BLaER1 treated with 17β-estradiol and CSF1 and Interleukin-3, amounts not matched to agents 10 nM and 100 nM (cell line): ENCODE measurements at regions not wholly inside any gene's neighbourhood (a gene's known extent, or its start where the extent isn't known, plus 50 kb on each side); places are given as distances from the start of the nearest gene placed in this dataset.

Source experiments
- H3K27ac ChIP-seq, 11 experiments: shearing (Covaris generic); formaldehyde crosslinking; 2 replicates each; pipeline ENCODE4 v1.8.1; 2022
- H3K27me3 ChIP-seq, 11 experiments: shearing (Covaris generic); formaldehyde crosslinking; 2 replicates each; pipeline ENCODE4 v1.8.1; 2022
- H3K36me3 ChIP-seq, 11 experiments: shearing (Covaris generic); formaldehyde crosslinking; 2 replicates each; pipeline ENCODE4 v1.8.1; 2022
- H3K4me1 ChIP-seq, 10 experiments: shearing (Covaris generic); formaldehyde crosslinking; 2 replicates each; pipeline ENCODE4 v1.8.1; 2022
- H3K4me2 ChIP-seq, 11 experiments: shearing (Covaris generic); formaldehyde crosslinking; 2 replicates each; pipeline ENCODE4 v1.8.1; 2022
- H3K4me3 ChIP-seq, 10 experiments: shearing (Covaris generic); formaldehyde crosslinking; 2 replicates each; pipeline ENCODE4 v1.8.1; 2022
- H3K9ac ChIP-seq, 11 experiments: shearing (Covaris generic); formaldehyde crosslinking; 2 replicates each; pipeline ENCODE4 v1.8.1; 2022
- H3K9me3 ChIP-seq, 11 experiments: shearing (Covaris generic); formaldehyde crosslinking; replicated peaks in 1 of 11; 2 replicates each; pipeline ENCODE4 v1.8.1; 2022
- H4K20me1 ChIP-seq, 11 experiments: shearing (Covaris generic); formaldehyde crosslinking; 2 replicates each; pipeline ENCODE4 v1.8.1; 2022
- Cebpa-rat ChIP-seq, 11 experiments: shearing (Covaris generic); IDR thresholded peaks; 2 replicates each; pipeline ENCODE4 v1.8.1; 2022

DNA sequence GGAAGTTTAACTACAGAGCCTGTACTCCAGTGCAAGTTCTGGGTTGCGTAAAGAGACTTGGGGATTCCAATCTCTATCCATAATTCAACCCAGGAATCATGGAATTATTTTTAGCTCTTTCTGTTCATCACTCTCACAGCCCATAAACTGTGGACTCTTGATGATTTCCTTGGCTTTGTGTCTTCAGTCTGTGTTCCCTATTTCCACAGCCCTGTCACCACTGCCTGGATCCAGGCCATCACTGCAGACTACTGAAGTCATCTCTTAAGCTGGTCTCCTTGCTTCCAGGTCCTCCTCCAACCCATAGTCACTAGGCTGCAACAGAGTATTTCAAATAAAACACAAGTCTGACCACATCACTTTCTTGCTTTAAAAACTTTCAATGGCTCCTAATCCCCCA, 211.7 kb downstream of the PLK2 start:
- no peaks in the 10 kb centered on the region for H4K20me1 ChIP-seq
- no peak overlapping the region for H3K4me3 ChIP-seq
- H3K4me1 ChIP-seq: peaks cover 0 to 28% (median 2%) of the 10 kb centered on the region in 10 experiments; a peak in 8 of 20 replicates
- H3K27ac ChIP-seq: no peak overlapping the region
- no peaks in the 10 kb centered on the region for H3K36me3 ChIP-seq
- no peak overlapping the region for H3K4me2 ChIP-seq
- TF ChIP-seq Cebpa-rat (IDR thresholded peaks at IDR 0.05): no peak
- no peaks in the 10 kb centered on the region for H3K9me3 ChIP-seq
- no peak overlapping the region for H3K9ac ChIP-seq
- H3K27me3 ChIP-seq: no peaks in the 10 kb centered on the region

GRCh38 chr5:58246461-58246944, 213.4 kb downstream of the PLK2 start:
- H3K4me1 ChIP-seq: peaks cover 0 to 28% (median 2%) of the 10 kb centered on the region in 10 experiments; a peak in 8 of 20 replicates
- no peaks in the 10 kb centered on the region for H3K36me3 ChIP-seq

DNA sequence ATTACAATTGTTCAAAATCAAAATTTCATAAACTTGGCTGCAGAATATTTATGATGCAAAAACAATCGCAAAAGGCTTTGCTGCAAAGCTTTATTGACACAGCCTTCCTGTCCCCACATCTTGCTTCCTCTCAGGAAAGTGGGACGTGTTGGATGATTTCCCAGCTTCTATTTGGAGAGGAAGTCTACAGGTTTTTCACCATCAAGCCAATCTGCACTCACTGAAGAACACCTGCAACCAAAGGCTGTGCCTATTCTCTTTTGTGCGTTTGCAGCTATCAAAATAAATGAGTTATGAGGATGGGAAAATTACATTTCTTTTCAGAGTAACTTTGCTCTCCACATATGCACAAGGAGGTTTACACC, 214.4 kb downstream of the PLK2 start:
- Histone ChIP-seq H3K36me3 (no peaks in the 10 kb centered on the region), H3K4me3 (no peak overlapping the region), H3K9me3 (no peaks in the 10 kb centered on the region), H4K20me1 (no peaks in the 10 kb centered on the region), H3K4me1 (peaks cover 0 to 28% (median 2%) of the 10 kb centered on the region in 10 experiments; a peak in 8 of 20 replicates), H3K27ac (no peak overlapping the region), H3K27me3 (no peaks in the 10 kb centered on the region), H3K4me2 (peak overlapping the region in 3 of 11 experiments; percentile 20 to 38 (median 23); a peak in 3 of 22 replicates), H3K9ac (no peak overlapping the region)
- TF ChIP-seq Cebpa-rat (IDR thresholded peaks at IDR 0.05): no peak

More at GRCh38 chr5:58246461-58246944, 213.4 kb downstream of the PLK2 start:
- no peak overlapping the region for H3K27ac ChIP-seq
- no peak overlapping the region for H3K9ac ChIP-seq
- H3K4me3 ChIP-seq: no peak overlapping the region
- H3K9me3 ChIP-seq: no peaks in the 10 kb centered on the region
- H3K27me3 ChIP-seq: no peaks in the 10 kb centered on the region
- no peak for TF ChIP-seq Cebpa-rat (IDR thresholded peaks at IDR 0.05)
- H4K20me1 ChIP-seq: no peaks in the 10 kb centered on the region
- H3K4me2 ChIP-seq: peak overlapping the region in 2 of 11 experiments; percentile 20 to 38; a peak in 4 of 22 replicates

DNA sequence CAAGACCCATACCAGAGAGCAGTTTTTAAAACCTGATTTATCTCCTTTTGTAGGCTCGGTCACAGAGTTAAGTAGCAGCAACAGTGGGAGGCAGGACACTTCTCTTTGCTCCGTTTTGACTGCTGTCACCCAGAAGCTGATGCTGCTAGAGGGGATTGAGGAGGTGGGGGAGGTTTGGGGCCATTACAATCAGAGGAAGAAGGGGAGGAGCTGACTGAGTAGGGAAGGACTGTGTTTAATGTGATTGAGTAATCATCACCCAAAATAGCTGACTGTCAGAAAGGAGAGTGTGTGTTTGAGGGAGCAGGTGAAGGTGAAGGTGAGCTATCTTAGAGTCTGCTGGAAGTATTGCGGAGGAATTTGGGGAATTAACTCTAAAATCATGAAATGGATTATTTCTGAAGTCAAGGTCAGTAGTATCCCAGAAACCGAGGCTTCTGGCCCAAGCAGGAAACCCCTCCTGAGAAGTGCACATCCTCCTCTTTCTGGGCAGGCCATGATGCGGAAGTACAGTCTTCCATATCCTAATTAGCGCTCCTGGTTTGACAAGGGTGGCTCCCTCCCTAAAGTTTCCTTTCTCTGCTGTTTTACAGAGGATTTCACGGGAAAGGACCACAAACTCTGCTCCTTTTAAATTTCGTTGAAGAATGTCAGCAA, 214.9 kb downstream of the PLK2 start:
- TF ChIP-seq Cebpa-rat (IDR thresholded peaks at IDR 0.05): no peak
- peak overlapping the region in 3 of 11 experiments; percentile 20 to 38 (median 23); a peak in 6 of 22 replicates for H3K4me2 ChIP-seq
- no peaks in the 10 kb centered on the region for H3K27me3 ChIP-seq
- H3K36me3 ChIP-seq: no peaks in the 10 kb centered on the region
- peaks cover 0 to 28% (median 2%) of the 10 kb centered on the region in 10 experiments; a peak in 8 of 20 replicates for H3K4me1 ChIP-seq
- H3K9me3 ChIP-seq: no peaks in the 10 kb centered on the region
- no peak overlapping the region for H3K27ac ChIP-seq
- no peak overlapping the region for H3K9ac ChIP-seq
- no peaks in the 10 kb centered on the region for H4K20me1 ChIP-seq
- no peak overlapping the region for H3K4me3 ChIP-seq

DNA sequence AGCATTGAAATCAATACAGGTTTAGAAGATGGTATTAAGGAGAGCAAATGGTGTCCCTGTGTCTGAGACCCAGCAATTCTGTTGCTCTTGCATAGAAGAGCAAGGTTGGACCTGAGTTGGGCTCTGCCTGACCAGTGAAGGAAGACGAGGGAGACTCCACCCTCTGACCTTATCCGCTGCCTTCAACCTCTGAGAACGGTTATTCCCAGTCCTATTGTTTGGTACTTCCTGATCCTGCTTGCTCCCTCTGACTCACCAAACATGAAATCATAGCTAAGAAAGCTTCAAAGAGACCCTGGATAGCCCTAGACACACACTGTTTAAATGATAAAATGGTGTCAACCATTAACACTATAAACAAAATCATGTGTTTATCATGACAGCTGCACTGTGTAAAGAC, 218.5 kb downstream of the PLK2 start:
- Histone ChIP-seq H3K27me3 (no peaks in the 10 kb centered on the region), H3K9me3 (no peaks in the 10 kb centered on the region), H3K4me2 (no peak overlapping the region), H3K36me3 (no peaks in the 10 kb centered on the region), H3K4me1 (peaks cover 0 to 41% (median 2%) of the 10 kb centered on the region in 10 experiments; a peak in 8 of 20 replicates), H3K9ac (no peak overlapping the region), H3K4me3 (no peak overlapping the region), H3K27ac (no peak overlapping the region), H4K20me1 (no peaks in the 10 kb centered on the region)
- no peak for TF ChIP-seq Cebpa-rat (IDR thresholded peaks at IDR 0.05)

- H3K4me2 ChIP-seq: no peak overlapping the region
These were observed 219.6 kb downstream of the PLK2 start for GRCh38 chr5:58240322-58240721.

GRCh38 chr5:58239731-58240130, 220.2 kb downstream of the PLK2 start:
- no peak overlapping the region for H3K4me3 ChIP-seq
- H3K9me3 ChIP-seq: no peaks in the 10 kb centered on the region
- H3K4me2 ChIP-seq: peak overlapping the region in 2 of 11 experiments; percentile 39 to 40; a peak in 3 of 22 replicates
- H3K27me3 ChIP-seq: no peaks in the 10 kb centered on the region
- H3K36me3 ChIP-seq: no peaks in the 10 kb centered on the region
- no peaks in the 10 kb centered on the region for H4K20me1 ChIP-seq
- no peak for TF ChIP-seq Cebpa-rat (IDR thresholded peaks at IDR 0.05)
- no peak overlapping the region for H3K9ac ChIP-seq
- 0 out of 22 replicates have a peak overlapping the region, but pooled peaks of 1 of the 11 experiments have one; percentile 49 for H3K27ac ChIP-seq
- peaks cover 0 to 41% (median 0%) of the 10 kb centered on the region in 10 experiments; a peak in 7 of 20 replicates for H3K4me1 ChIP-seq

More at GRCh38 chr5:58240322-58240721, 219.6 kb downstream of the PLK2 start:
- H3K27me3 ChIP-seq: no peaks in the 10 kb centered on the region
- no peak overlapping the region for H3K4me3 ChIP-seq
- H3K27ac ChIP-seq: no peak overlapping the region
- H3K4me1 ChIP-seq: peaks cover 0 to 41% (median 2%) of the 10 kb centered on the region in 10 experiments; a peak in 8 of 20 replicates
- no peak overlapping the region for H3K9ac ChIP-seq
- H3K9me3 ChIP-seq: no peaks in the 10 kb centered on the region
- no peaks in the 10 kb centered on the region for H4K20me1 ChIP-seq
- H3K36me3 ChIP-seq: no peaks in the 10 kb centered on the region
- TF ChIP-seq Cebpa-rat (IDR thresholded peaks at IDR 0.05): no peak

DNA sequence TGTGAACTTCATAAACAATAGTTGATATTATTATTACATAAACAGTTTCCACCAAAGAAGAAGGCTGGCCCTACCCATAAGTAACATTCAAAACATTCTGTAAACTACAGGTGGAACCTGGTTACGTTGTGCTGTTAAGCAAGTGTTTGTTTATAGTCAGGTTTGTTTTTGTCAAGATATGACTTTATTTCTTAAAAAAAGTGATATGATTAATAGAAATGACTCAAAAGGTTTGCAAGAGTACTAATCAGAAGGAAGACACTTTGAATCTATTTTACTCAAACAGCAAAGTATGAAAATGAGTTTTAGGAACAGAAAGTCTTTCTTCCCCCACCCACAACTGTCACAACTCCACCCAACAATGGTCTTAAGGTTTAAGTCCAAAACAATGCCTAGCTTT, 220.8 kb downstream of the PLK2 start:
- Histone ChIP-seq H3K9ac (no peak overlapping the region), H3K27ac (peak overlapping the region in 3 of 11 experiments; percentile 12 to 49 (median 22); a peak in 3 of 22 replicates), H3K27me3 (no peaks in the 10 kb centered on the region), H3K4me3 (no peak overlapping the region), H3K4me1 (peaks cover 0 to 44% (median 0%) of the 10 kb centered on the region in 10 experiments; a peak in 4 of 20 replicates), H3K9me3 (no peaks in the 10 kb centered on the region), H3K36me3 (no peaks in the 10 kb centered on the region), H3K4me2 (peak overlapping the region in 2 of 11 experiments; percentile 39 to 40; a peak in 4 of 22 replicates), H4K20me1 (no peaks in the 10 kb centered on the region)
- no peak for TF ChIP-seq Cebpa-rat (IDR thresholded peaks at IDR 0.05)

DNA sequence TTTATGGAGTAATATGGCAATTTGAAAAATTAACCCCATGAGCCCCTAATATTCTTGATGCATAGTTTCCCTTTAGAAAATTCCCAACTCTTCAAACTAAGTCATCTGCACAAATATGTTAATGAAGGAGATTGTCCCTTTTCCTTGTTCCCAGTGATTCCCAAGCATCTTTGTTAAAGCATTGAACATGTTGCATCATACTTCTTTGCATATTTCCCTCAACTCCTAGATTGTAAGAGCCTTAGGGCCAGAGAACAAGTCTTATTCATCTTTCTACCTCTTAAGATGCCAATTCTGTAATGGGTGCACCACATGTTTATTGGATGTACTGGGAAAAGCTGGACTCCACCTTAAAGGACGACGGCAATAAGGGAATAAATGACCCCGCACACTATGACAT, 223.4 kb downstream of the PLK2 start:
- no peaks in the 10 kb centered on the region for H4K20me1 ChIP-seq
- no peaks in the 10 kb centered on the region for H3K9me3 ChIP-seq
- peaks cover 0 to 48% (median 0%) of the 10 kb centered on the region in 10 experiments; a peak in 4 of 20 replicates for H3K4me1 ChIP-seq
- no peak overlapping the region for H3K9ac ChIP-seq
- H3K36me3 ChIP-seq: no peaks in the 10 kb centered on the region
- TF ChIP-seq Cebpa-rat (IDR thresholded peaks at IDR 0.05): 0 out of 22 replicates have a peak, but pooled peaks of 1 of the 11 experiments have one; percentile 13
- no peaks in the 10 kb centered on the region for H3K27me3 ChIP-seq
- H3K4me2 ChIP-seq: peak overlapping the region in 1 of 11 experiments; percentile 16; a peak in 1 of 22 replicates
- peak overlapping the region in 3 of 11 experiments; percentile 51 to 82 (median 82); a peak in 4 of 22 replicates for H3K27ac ChIP-seq
- H3K4me3 ChIP-seq: no peak overlapping the region
